ENCODE measurements at regions not wholly inside any gene's neighbourhood (a gene's known extent, or its start where the extent isn't known, plus 50 kb on each side); places are given as distances from the start of the nearest gene placed in this dataset.

DNA sequence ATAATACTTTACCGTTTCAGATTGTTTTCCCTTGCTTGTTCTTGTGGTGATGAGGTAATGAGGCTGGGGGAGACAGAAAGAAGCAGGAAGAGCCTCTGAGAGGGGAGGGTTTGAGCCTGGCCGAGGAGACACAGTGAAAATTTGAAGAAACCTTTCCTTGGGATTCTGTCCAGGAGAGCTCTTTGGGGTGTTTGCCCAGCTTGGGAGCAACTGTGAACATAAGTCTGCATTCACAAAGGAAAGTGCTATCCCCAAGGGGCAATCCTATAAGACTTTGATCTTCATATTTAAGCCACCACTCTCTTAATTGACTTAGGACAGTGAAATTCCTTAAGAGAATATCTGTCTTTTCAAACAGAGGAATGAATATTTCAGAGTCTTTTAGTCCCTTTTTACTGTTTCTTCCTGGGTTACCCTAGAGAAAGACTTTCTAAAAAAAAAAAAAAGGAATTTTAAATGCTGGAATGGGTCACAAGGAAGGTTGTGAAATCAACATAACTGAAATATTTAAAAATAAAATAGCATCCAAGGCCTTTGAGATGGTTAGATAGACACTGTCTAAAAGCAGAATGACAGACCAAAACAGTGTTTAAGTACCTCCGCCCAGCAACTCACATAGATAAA is 52.5 kb upstream of the STAM2 start:
- Histone ChIP-seq H3K36me3 (ENCODE audit: insufficient read depth, low read length) (no peaks in the 10 kb centered on the region), H3K27me3 (ENCODE audit: insufficient read depth, low read length) (no peaks in the 10 kb centered on the region), H3K4me1 (ENCODE audit: insufficient read depth, low read length) (peaks cover 9% of the 10 kb centered on the region), H3K9me3 (ENCODE audit: insufficient read depth, low read depth, low read length) (no peaks in the 10 kb centered on the region), H3K4me3 (ENCODE audit: insufficient read depth, low read depth, low read length) (no peak overlapping the region), H3K4me2 (ENCODE audit: low read length) (no peak overlapping the region), H3K27ac (ENCODE audit: low read depth, low read length) (no peak overlapping the region), H2AFZ (ENCODE audit: low read depth, low read length) (no peak overlapping the region), H4K20me1 (ENCODE audit: insufficient read depth, low read length) (no peaks in the 10 kb centered on the region), H3K9ac (ENCODE audit: low read length) (no peak overlapping the region), H3K79me2 (ENCODE audit: insufficient read depth, low read length) (no peaks in the 10 kb centered on the region)
- peaks cover 2% of the 10 kb centered on the region for H3K9me3 Mint-ChIP-seq (ENCODE audit: unreplicated experiment)
- TF ChIP-seq CTCF (IDR thresholded peaks at IDR 0.05; ENCODE audit: insufficient read depth, low read depth, low read length) = no peak
- TF ChIP-seq EZH2 (IDR thresholded peaks at IDR 0.05; ENCODE audit: insufficient read depth, low read length) = no peak
- H3K4me3 Mint-ChIP-seq (ENCODE audit: unreplicated experiment) = no peak overlapping the region
- H3K27me3 Mint-ChIP-seq (ENCODE audit: low read depth, unreplicated experiment) = peaks cover 3% of the 10 kb centered on the region
- peaks cover 10% of the 10 kb centered on the region for H3K4me1 Mint-ChIP-seq (ENCODE audit: low read depth, unreplicated experiment)
- no peaks in the 10 kb centered on the region for H3K36me3 Mint-ChIP-seq (ENCODE audit: low read depth, unreplicated experiment)
- FAIRE-seq (no peak), DNase-seq (ENCODE audit: low read depth) (no peak)
- H3K27ac Mint-ChIP-seq (ENCODE audit: unreplicated experiment) = no peak overlapping the region

GRCh38 chr2:152231446-152231845 is 55.9 kb upstream of the STAM2 start:
- Histone ChIP-seq H2AFZ (ENCODE audit: low read depth, low read length) (no peak overlapping the region), H3K27me3 (ENCODE audit: insufficient read depth, low read length) (no peaks in the 10 kb centered on the region)

More at GRCh38 chr2:152231446-152231845, 55.9 kb upstream of the STAM2 start:
- Histone ChIP-seq H4K20me1 (ENCODE audit: insufficient read depth, low read length) (no peaks in the 10 kb centered on the region), H3K36me3 (ENCODE audit: insufficient read depth, low read length) (no peaks in the 10 kb centered on the region), H3K9ac (ENCODE audit: low read length) (no peak overlapping the region), H3K4me3 (ENCODE audit: insufficient read depth, low read depth, low read length) (no peak overlapping the region), H3K4me2 (ENCODE audit: low read length) (no peak overlapping the region), H3K79me2 (ENCODE audit: insufficient read depth, low read length) (no peaks in the 10 kb centered on the region), H3K27ac (ENCODE audit: low read depth, low read length) (no peak overlapping the region), H3K4me1 (ENCODE audit: insufficient read depth, low read length) (no peaks in the 10 kb centered on the region), H3K9me3 (ENCODE audit: insufficient read depth, low read depth, low read length) (no peaks in the 10 kb centered on the region)
- peaks cover 3% of the 10 kb centered on the region for H3K27me3 Mint-ChIP-seq (ENCODE audit: low read depth, unreplicated experiment)
- H3K36me3 Mint-ChIP-seq (ENCODE audit: low read depth, unreplicated experiment) = no peaks in the 10 kb centered on the region
- DNase-seq (ENCODE audit: low read depth) (no peak), FAIRE-seq (no peak)
- peaks cover 2% of the 10 kb centered on the region for H3K9me3 Mint-ChIP-seq (ENCODE audit: unreplicated experiment)
- H3K4me3 Mint-ChIP-seq (ENCODE audit: unreplicated experiment) = no peak overlapping the region
- no peak overlapping the region for H3K27ac Mint-ChIP-seq (ENCODE audit: unreplicated experiment)
- H3K4me1 Mint-ChIP-seq (ENCODE audit: low read depth, unreplicated experiment) = peaks cover 6% of the 10 kb centered on the region
- no peak for TF ChIP-seq EZH2 (IDR thresholded peaks at IDR 0.05; ENCODE audit: insufficient read depth, low read length)
- TF ChIP-seq CTCF (IDR thresholded peaks at IDR 0.05; ENCODE audit: insufficient read depth, low read depth, low read length) = no peak

Measured in astrocyte (in vitro differentiated cells and primary cell).